Left kidney (tissue), 1 donor: ENCODE measurements at regions not wholly inside any gene's neighbourhood (a gene's known extent, or its start where the extent isn't known, plus 50 kb on each side); places are given as distances from the start of the nearest gene placed in this dataset.

Source experiments
- DNase-seq: peaks from one replicate; pipeline ENCODE4 v3.0.0-alpha.2; 2013

GRCh38 chr20:22791877-22792525 is 207.6 kb upstream of the FOXA2 start:
- no peak for DNase-seq

- DNase-seq, result no peak
These were observed 209.8 kb upstream of the FOXA2 start for GRCh38 chr20:22794200-22794599.

- DNase-seq, result no peak
These were observed 211.1 kb upstream of the FOXA2 start for GRCh38 chr20:22795433-22795832.

- no peak for DNase-seq
These were observed 211.5 kb upstream of the FOXA2 start for GRCh38 chr20:22795871-22796270.

- DNase-seq, result no peak
These were observed 212.2 kb upstream of the FOXA2 start for GRCh38 chr20:22796469-22797077.

- no peak for DNase-seq
These were observed 212.7 kb upstream of the FOXA2 start for GRCh38 chr20:22797103-22797502.

- DNase-seq, result no peak
These were observed 215.3 kb upstream of the FOXA2 start for GRCh38 chr20:22799687-22800086.

- no peak for DNase-seq
These were observed 215.8 kb upstream of the FOXA2 start for GRCh38 chr20:22800129-22800528.

- DNase-seq, result no peak
These were observed 217.2 kb upstream of the FOXA2 start for GRCh38 chr20:22801528-22801927.

GRCh38 chr20:22802296-22802695 is 217.9 kb upstream of the FOXA2 start:
- DNase-seq, result no peak

GRCh38 chr20:22805219-22805618 is 220.8 kb upstream of the FOXA2 start:
- DNase-seq, result no peak

GRCh38 chr20:22805996-22806395 is 221.6 kb upstream of the FOXA2 start:
- no peak for DNase-seq

- DNase-seq, result no peak
These were observed 222.7 kb upstream of the FOXA2 start for GRCh38 chr20:22807045-22807444.

- DNase-seq, result no peak
These were observed 223.4 kb upstream of the FOXA2 start for GRCh38 chr20:22807646-22808244.

- DNase-seq, result no peak
These were observed 224.3 kb upstream of the FOXA2 start for GRCh38 chr20:22808628-22809027.

GRCh38 chr20:22810030-22810429 is 225.1 kb upstream of the SSTR4 start:
- DNase-seq, result no peak

- no peak for DNase-seq
These were observed 224.2 kb upstream of the SSTR4 start for GRCh38 chr20:22810626-22811569.

- no peak for DNase-seq
These were observed 220.5 kb upstream of the SSTR4 start for GRCh38 chr20:22814471-22815205.

- no peak for DNase-seq
These were observed 219.9 kb upstream of the SSTR4 start for GRCh38 chr20:22815206-22815551.

- DNase-seq, result no peak
These were observed 219.4 kb upstream of the SSTR4 start for GRCh38 chr20:22815603-22816315.

- DNase-seq, result no peak
These were observed 216.5 kb upstream of the SSTR4 start for GRCh38 chr20:22818636-22819035.
